Chondrocyte (in vitro differentiated cells): ENCODE measurements at regions not wholly inside any gene's neighbourhood (a gene's known extent, or its start where the extent isn't known, plus 50 kb on each side); places are given as distances from the start of the nearest gene placed in this dataset.

ENCODE experiments used
- DNase-seq: peaks from one replicate; pipeline ENCODE4 v3.0.0; 2021; ENCODE audit warnings: mixed read lengths, low spot score
- H3K27ac Mint-ChIP-seq: one replicate; pipeline ENCODE4 v1.8.0; 2021; ENCODE audit warnings: mild to moderate bottlenecking, moderate library complexity, mixed read lengths; ENCODE audit not compliant: unreplicated experiment
- H3K27me3 Mint-ChIP-seq: 2 replicates; pipeline ENCODE4 v1.8.0; 2021; ENCODE audit warnings: low read depth, mixed read lengths
- H3K36me3 Mint-ChIP-seq: 2 replicates; pipeline ENCODE4 v1.8.0; 2021; ENCODE audit warnings: low read depth, mixed read lengths
- H3K4me1 Mint-ChIP-seq: 2 replicates; pipeline ENCODE4 v1.8.0; 2021; ENCODE audit warnings: low read depth, mild to moderate bottlenecking, mixed read lengths
- H3K4me3 Mint-ChIP-seq: one replicate; pipeline ENCODE4 v1.8.0; 2021; ENCODE audit warnings: mild to moderate bottlenecking, moderate library complexity, mixed read lengths; ENCODE audit not compliant: unreplicated experiment
- H3K9me3 Mint-ChIP-seq: 2 replicates; pipeline ENCODE4 v1.8.0; 2021; ENCODE audit warnings: low read depth, mixed read lengths
- TF ChIP-seq, protein P1 (sequence below): fragments of 200-600 bp; sonication (generic); IDR thresholded peaks from 2 replicates; pipeline ENCODE4 v1.5.0; 2021; ENCODE audit warnings: antibody characterized with exemption, mild to moderate bottlenecking, moderate library complexity

DNA sequence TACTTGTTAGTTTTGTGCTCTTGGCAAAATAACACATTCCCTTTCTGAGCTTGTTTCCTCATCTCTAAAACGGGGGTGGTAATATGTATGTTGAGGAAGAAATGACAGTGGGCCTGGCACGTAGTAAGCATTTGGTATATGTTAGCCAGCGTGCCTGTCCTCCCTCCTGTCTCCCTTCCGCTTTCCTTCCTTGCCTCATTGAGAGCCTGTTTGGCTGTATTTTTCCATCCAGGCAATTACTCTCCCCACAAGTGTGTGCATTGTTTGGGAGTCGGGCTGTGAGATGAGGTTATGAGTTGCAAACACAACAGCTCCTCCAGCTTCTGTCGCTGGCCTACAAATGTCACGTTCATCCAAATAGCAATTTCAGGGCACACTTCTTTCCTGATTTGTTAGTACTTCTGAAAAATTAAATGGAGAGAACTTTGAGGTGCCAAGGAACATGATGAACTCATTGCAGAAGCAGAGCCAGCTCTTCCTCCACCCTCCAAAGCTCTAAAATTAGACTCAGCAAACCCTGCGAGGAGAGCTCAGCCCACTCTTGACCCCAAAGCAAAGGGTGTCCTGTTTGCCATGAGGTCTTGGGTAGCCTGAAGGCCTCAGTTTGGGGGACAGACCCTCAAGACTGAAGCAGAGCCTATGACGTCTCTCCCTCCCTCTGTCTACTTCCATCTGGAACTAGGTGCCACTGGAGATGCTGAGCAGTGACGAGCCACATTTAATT is 50.7 kb upstream of the TOX2 start:
- no peak for DNase-seq
- Mint-ChIP-seq H3K9me3 (no peaks in the 10 kb centered on the region), H3K4me1 (no peaks in the 10 kb centered on the region), H3K4me3 (no peak overlapping the region), H3K27me3 (peaks cover 12% of the 10 kb centered on the region), H3K36me3 (no peaks in the 10 kb centered on the region), H3K27ac (no peak overlapping the region)
- TF ChIP-seq, protein P1, sequence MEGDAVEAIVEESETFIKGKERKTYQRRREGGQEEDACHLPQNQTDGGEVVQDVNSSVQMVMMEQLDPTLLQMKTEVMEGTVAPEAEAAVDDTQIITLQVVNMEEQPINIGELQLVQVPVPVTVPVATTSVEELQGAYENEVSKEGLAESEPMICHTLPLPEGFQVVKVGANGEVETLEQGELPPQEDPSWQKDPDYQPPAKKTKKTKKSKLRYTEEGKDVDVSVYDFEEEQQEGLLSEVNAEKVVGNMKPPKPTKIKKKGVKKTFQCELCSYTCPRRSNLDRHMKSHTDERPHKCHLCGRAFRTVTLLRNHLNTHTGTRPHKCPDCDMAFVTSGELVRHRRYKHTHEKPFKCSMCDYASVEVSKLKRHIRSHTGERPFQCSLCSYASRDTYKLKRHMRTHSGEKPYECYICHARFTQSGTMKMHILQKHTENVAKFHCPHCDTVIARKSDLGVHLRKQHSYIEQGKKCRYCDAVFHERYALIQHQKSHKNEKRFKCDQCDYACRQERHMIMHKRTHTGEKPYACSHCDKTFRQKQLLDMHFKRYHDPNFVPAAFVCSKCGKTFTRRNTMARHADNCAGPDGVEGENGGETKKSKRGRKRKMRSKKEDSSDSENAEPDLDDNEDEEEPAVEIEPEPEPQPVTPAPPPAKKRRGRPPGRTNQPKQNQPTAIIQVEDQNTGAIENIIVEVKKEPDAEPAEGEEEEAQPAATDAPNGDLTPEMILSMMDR, result no peak

DNA sequence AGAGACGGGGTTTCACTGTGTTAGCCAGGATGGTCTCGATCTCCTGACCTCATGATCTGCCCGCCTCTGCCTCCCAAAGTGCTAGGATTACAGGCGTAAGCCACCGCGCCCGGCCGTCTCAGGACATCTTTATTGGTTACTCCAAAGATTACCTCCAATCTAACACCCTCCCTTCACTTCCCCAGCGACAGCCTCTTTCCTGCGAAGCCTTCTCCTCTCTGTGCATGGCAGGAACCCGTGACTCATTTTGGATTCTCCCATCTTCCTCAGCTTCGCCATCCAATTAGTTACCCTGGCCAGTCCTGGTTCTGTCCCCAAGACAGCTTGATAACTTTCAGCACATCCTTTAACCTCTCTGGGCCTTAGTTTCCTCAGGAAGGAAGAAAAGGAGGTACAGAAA is 51.3 kb upstream of the TOX2 start:
- no peak for DNase-seq
- H3K36me3 Mint-ChIP-seq, result no peaks in the 10 kb centered on the region
- no peak overlapping the region for H3K4me3 Mint-ChIP-seq
- H3K27ac Mint-ChIP-seq, result no peak overlapping the region
- TF ChIP-seq, protein P1, result no peak
- H3K27me3 Mint-ChIP-seq, result peaks cover 15% of the 10 kb centered on the region
- H3K4me1 Mint-ChIP-seq, result no peaks in the 10 kb centered on the region
- H3K9me3 Mint-ChIP-seq, result no peaks in the 10 kb centered on the region

DNA sequence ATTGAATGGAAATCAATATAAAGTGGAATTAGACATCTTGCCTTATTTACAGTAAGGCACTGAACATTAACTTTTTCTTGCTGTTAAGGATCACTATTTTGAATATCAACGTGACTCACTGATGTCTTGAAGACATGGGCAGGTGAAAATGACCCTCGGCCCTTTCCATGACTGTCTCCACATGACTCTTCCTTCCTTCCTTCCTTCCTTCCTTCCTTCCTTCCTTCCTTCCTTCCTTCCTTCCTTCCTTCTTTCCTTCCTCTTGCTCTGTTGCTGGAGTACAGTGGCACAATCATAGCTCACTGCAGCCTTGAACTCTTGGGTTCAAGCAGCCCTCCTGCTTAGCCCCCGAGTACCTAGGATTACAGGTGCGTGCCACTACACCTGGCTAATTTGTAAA is 52.2 kb upstream of the TOX2 start:
- H3K27ac Mint-ChIP-seq, result no peak overlapping the region
- H3K4me3 Mint-ChIP-seq, result no peak overlapping the region
- DNase-seq, result no peak
- TF ChIP-seq, protein P1, result no peak
- peaks cover 2% of the 10 kb centered on the region for H3K9me3 Mint-ChIP-seq
- no peaks in the 10 kb centered on the region for H3K4me1 Mint-ChIP-seq
- no peaks in the 10 kb centered on the region for H3K36me3 Mint-ChIP-seq
- H3K27me3 Mint-ChIP-seq, result peaks cover 20% of the 10 kb centered on the region

DNA sequence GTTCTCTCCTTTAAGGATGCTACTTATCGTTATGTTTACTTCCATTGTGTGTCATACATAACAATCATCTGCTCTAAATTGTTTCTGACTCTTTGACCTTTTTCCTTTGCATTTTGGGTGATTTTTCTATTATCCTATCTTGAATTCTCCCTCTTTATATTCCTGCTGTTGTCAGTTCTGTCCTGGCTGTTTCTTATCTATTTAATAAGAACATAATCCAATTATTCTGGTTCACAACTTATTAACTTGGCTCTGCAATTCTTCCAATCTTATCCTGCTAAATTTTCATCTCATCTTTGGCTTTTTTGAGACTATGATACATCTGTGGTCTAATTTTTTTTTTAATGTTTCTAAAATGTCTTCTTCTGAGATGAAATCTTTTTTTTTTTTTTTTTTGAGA is 54.7 kb upstream of the TOX2 start:
- peaks cover 6% of the 10 kb centered on the region for H3K9me3 Mint-ChIP-seq
- DNase-seq, result no peak
- no peaks in the 10 kb centered on the region for H3K4me1 Mint-ChIP-seq
- H3K27me3 Mint-ChIP-seq, result peaks cover 26% of the 10 kb centered on the region
- H3K27ac Mint-ChIP-seq, result no peak overlapping the region
- TF ChIP-seq, protein P1, result no peak
- H3K36me3 Mint-ChIP-seq, result no peaks in the 10 kb centered on the region
- no peak overlapping the region for H3K4me3 Mint-ChIP-seq

DNA sequence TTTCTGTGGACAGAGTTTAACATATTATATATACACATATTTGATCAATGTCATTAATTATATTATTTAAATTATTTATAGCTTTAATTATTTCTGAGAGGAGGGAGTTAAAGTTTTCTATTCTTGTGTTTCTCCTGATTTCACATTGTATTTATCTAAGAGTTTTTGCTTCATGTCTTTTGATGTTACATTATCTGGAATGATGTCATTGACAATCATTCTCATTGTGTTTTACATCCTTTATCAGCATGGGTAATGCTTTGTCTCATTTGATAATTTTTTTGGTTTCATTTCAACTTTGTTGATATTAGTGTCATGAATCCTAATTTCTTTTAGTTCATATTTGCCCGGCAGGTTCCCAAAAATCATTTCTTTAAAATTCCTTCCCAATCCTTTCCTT is 56.7 kb upstream of the TOX2 start:
- Mint-ChIP-seq H3K27ac (no peak overlapping the region), H3K36me3 (no peaks in the 10 kb centered on the region), H3K27me3 (peaks cover 21% of the 10 kb centered on the region), H3K4me3 (no peak overlapping the region), H3K4me1 (no peaks in the 10 kb centered on the region), H3K9me3 (peaks cover 6% of the 10 kb centered on the region)
- no peak for DNase-seq
- TF ChIP-seq, protein P1, result no peak
